ENCODE measurements at regions not wholly inside any gene's neighbourhood (a gene's known extent, or its start where the extent isn't known, plus 50 kb on each side); places are given as distances from the start of the nearest gene placed in this dataset.

DNA sequence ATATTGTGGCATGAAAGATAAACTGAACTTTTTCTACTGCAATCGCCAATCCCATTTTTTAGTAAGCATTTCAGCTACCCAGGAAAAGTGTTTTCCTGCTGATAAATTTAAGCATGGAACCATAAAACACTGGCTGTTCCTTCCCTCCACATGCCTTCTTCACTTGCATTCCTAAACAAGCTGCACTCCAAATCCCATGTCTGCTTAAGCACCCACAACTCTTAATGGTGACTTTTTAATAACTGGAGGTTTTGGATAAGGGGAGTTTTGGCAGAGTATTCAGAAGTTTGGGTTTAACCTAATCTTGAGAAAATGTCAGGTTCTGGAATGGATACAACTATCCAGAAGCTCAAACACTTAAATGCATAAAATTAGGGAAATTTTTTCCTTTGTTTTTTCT is 345.6 kb upstream of the CA10 start:
- BruUV-seq (replicated peaks): no TSS peak
- Histone ChIP-seq H3K27me3 (ENCODE audit: insufficient read depth, low read length) (no peaks in the 10 kb centered on the region), H3K9me2 (ENCODE audit: insufficient read depth) (no peaks in the 10 kb centered on the region), H3K4me2 (ENCODE audit: low read length) (no peak overlapping the region), H3K9ac (ENCODE audit: low read length) (no peak overlapping the region), H3K79me2 (ENCODE audit: insufficient read depth, low read length) (no peaks in the 10 kb centered on the region), H3K4me1 (ENCODE audit: control insufficient read depth in 1 of 2, insufficient read depth in 2 of 2, low read length in 2 of 2) (no peaks in the 10 kb centered on the region), H3K27ac (ENCODE audit: low read depth, low read length) (no peak overlapping the region), H4K20me1 (ENCODE audit: insufficient read depth) (no peaks in the 10 kb centered on the region), H3K36me3 (ENCODE audit: control insufficient read depth in 1 of 2, insufficient read depth in 2 of 2, low read length in 2 of 2) (no peaks in the 10 kb centered on the region), H2AFZ (ENCODE audit: low read depth, low read length, poor library complexity, severe bottlenecking) (no peak overlapping the region), H3K4me3 (replicated peaks in 1 of 2; ENCODE audit: low read depth in 1 of 2, low read length in 2 of 2) (no peak overlapping the region), H3K9me3 (ENCODE audit: control insufficient read depth in 1 of 2, insufficient read depth in 1 of 2, low read depth in 1 of 2, low read length in 2 of 2) (peaks cover 56 to 57% of the 10 kb centered on the region in 2 experiments; a peak in 2 of 4 replicates)
- intact Hi-C loops (cut with micrococcal nuclease): no loop called here
- RAD21 ChIA-PET (ENCODE audit: low non-redundant PET in 1 of 2, low total read pairs in 2 of 2, uncharacterized antibody in 2 of 2, unreplicated experiment in 2 of 2): no interaction called here
- no peak for DNase-seq (ENCODE audit: low read depth, low spot score)
- ATAC-seq: no peak
- POLR2A ChIA-PET: no interaction called here
- CTCF ChIA-PET: no interaction called here
- no peak for TF ChIP-seq EZH2phosphoT487 (IDR thresholded peaks at IDR 0.05; ENCODE audit: borderline replicate concordance)
- TF ChIP-seq CBX3 (IDR thresholded peaks at IDR 0.05; ENCODE audit: low read depth): no peak
- no peak for TF ChIP-seq POLR2A (IDR thresholded peaks at IDR 0.05; ENCODE audit: borderline replicate concordance, extremely low read depth, insufficient read depth, insufficient read length)
- TF ChIP-seq, protein P1, sequence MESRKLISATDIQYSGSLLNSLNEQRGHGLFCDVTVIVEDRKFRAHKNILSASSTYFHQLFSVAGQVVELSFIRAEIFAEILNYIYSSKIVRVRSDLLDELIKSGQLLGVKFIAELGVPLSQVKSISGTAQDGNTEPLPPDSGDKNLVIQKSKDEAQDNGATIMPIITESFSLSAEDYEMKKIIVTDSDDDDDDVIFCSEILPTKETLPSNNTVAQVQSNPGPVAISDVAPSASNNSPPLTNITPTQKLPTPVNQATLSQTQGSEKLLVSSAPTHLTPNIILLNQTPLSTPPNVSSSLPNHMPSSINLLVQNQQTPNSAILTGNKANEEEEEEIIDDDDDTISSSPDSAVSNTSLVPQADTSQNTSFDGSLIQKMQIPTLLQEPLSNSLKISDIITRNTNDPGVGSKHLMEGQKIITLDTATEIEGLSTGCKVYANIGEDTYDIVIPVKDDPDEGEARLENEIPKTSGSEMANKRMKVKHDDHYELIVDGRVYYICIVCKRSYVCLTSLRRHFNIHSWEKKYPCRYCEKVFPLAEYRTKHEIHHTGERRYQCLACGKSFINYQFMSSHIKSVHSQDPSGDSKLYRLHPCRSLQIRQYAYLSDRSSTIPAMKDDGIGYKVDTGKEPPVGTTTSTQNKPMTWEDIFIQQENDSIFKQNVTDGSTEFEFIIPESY (IDR thresholded peaks at IDR 0.05; ENCODE audit: extremely low read depth, insufficient replicate concordance, low read length): no peak
- TF ChIP-seq, protein P2, sequence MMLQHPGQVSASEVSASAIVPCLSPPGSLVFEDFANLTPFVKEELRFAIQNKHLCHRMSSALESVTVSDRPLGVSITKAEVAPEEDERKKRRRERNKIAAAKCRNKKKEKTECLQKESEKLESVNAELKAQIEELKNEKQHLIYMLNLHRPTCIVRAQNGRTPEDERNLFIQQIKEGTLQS (IDR thresholded peaks at IDR 0.05): no peak
- TF ChIP-seq SRF (IDR thresholded peaks at IDR 0.05; ENCODE audit: low read depth): no peak
- TF ChIP-seq YY1 (IDR thresholded peaks at IDR 0.05; ENCODE audit: extremely low read depth, insufficient replicate concordance, low read depth, low read length): no peak
- no peak for TF ChIP-seq EZH2 (IDR thresholded peaks at IDR 0.05)
- no peak for TF ChIP-seq ZNF274 (IDR thresholded peaks at IDR 0.05; ENCODE audit: low read depth, low read length)
- TF ChIP-seq POLR2AphosphoS5 (IDR thresholded peaks at IDR 0.05; ENCODE audit: low read depth, low read length): no peak

All from HCT116 (cell line).